GM19324 (cell line): ENCODE measurements at regions not wholly inside any gene's neighbourhood (a gene's known extent, or its start where the extent isn't known, plus 50 kb on each side); places are given as distances from the start of the nearest gene placed in this dataset.

Source experiments
- ATAC-seq: cut with Tn5 transposase; IDR thresholded peaks from one replicate; pipeline ENCODE4 v1.9.1; 2021; ENCODE audit warnings: mild to moderate bottlenecking, moderate library complexity; ENCODE audit not compliant: unreplicated experiment, low FRiP score

DNA sequence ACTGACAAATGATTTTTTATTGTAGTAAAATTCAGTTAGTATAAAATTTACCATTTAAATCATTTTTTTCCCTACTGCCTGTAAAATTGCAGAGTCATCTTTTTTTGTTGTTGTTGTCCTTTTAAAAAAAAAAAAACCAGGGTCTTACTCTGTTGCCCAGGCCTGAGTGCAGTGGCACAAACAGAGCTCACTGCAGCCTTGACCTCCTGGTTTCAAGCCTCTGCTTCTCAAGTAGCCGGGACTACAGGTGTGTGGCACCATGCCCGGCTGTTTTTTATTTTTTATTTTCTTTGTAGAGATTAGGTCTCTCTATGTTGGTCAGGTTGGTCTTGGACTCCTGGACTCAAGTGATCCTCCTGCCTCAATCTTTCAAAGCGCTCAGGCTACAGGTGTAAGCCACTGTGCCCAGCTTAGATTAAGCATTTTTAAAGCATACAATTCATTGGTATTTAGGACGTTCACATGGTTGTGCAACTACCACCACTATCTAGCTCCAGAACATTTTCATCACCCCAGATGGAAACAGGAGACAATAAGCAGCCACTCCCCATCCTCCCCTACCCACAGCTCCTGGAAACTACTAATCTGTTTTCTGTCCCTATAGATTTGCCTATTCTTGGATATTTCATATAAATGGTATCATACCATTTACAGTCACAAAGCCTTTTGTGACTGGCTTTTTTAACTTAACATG lies 59.7 kb upstream of the PGRMC2 start:
- ATAC-seq, result no peak

DNA sequence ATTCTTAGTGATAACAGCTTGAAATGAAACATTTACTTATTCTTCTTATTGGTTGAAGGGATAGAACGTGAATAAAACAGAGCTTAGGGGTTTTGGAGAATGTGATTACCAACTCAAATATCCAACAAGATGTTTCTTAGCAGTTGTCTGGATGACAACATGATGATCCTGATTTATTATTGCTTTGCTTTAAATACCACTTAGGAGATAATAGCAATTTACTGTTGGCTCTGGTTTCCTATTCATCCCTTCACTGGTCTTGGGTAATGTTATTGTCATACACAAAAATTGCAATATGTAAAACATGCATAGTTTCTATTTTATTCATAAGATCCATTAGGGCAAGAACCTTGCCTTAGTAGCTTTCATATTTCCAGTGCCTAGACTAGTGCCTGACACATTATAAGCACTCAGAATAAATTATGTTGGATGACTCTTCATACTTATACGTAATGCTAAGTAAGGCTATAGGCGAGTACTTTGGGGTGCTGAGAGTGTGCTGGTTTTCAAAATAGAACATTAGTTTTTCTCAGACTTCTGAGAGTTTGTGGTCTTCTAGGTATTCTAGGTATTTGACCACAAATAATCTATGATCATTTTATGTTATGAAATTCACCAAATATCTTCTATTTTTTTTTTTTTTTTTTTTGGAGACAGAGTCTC lies 58.6 kb upstream of the PGRMC2 start:
- no peak for ATAC-seq

DNA sequence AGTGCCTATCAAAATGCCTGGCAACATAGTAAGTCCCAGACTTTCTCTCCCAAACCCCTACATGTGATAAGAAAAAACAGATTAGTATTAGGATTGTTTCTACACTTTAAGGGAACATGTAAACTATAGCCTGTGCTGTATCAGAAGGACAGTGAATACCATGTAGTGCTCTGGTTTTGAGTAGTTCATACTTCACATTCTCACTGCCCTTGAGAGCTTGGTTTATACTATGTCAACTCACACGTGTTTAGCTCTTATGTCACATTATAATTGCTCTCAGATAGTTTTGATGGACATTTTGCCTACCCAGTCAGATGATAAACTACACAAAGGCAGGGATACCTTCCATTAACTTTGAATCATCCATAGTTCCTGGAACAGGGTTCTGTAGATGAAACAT lies 58.0 kb upstream of the PGRMC2 start:
- ATAC-seq, result no peak

DNA sequence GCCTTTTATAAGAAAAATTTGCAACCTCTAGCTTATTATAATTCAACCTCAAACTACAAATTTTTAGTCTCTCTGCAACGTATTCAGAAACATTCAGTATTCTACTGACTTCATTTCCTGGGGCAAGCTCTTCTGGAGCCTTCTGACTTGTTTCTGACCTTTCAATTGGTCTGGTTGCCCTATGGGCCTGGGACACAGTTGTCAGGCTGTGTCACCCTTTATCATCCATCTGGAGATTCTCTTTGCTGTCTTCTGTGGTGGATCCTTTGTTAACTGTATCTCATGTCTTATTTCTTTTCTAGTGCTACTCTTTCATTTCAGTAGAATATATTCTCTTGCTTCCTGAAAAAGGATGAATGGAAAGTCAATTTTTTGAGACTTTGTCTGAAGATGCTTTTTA lies 55.1 kb upstream of the PGRMC2 start:
- no peak for ATAC-seq

DNA sequence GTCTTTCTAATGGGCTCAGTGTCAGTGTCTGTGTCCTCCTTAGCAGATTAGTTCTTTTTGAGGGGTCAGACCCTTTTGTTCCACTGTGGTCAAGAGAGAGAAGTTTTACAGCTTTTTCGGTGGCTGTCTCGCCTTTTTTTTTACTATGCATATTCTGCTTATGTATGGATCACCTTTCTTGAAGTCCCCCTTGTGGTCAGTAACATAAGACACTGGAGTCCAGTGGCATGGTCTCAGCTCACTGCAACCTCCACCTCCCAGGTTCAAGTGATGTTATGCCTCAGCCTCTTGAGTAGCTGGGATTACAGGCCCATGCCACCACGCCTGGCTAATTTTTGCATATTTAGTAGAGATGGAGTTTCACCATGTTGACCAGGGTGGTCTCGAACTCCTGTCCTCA lies 54.0 kb upstream of the PGRMC2 start:
- ATAC-seq, result no peak

DNA sequence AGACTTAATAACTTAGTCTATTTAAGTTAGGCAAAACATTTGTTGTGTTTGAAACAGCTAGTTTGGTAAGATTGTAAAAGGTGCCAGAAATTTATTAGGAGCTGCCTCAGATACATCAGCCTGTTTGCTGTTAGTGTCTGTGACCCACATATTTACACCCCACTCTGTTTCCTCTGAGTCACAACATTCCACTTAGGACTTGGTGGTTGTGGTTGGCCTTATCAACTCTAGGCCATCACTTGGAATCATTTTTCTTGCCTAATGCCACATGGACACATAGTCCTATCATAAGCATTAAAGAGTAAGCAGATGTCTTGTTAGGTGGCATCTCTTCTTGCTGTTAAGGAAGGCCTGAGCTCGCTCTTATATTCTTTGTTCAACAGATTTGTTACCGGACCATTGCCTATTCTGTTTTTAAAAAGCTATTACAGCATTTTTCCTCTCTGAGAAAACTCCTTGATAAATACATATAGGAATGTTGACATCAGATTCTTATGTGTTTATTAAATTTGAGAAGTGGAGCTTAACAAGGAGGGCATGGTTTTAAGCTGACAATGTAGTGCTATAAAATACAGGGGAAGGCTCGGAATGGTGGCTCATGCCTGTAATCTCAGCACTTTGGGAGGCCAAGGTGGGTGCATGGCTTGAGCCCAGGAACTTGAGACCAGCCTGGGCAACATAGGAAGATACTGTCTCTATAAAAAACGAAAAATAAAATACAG lies 51.2 kb upstream of the PGRMC2 start:
- ATAC-seq, result no peak

DNA sequence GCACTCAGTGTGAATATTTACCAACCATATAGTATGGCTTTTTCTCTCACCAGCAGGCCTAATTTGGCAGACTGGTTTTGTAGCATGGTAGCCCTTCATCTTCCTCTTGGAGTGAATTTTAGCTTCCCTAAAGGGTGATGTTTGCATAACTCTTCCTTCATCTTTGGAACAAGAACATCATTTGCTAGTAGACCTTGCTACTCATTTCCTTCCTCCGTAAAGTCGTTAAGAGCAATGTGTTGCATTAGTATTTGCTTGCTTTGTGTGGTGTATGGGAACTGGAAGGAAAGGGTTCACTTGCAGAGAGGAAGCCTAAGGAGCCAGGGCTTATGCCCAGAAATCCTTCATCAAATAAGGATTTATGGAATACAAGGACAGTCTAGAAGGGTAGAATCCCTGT lies 50.2 kb upstream of the PGRMC2 start:
- ATAC-seq, result no peak
